H54 (cell line): ENCODE measurements at regions not wholly inside any gene's neighbourhood (a gene's known extent, or its start where the extent isn't known, plus 50 kb on each side); places are given as distances from the start of the nearest gene placed in this dataset.
"Not testable (repeated sequence)": the region's sequence is repeated elsewhere in the genome, so short reads cannot be mapped to it uniquely, and the experiment has no call there.

ENCODE experiments used
- DNase-seq: peaks from one replicate; pipeline ENCODE4 v3.0.0; 2011; ENCODE audit warnings: low spot score, mixed read lengths; ENCODE audit not compliant: insufficient read length
- FAIRE-seq: peaks from 3 replicates; lab custom pipeline; 2011; peaks lifted over from hg19 to GRCh38; lab: Jason Lieb, UNC

DNA sequence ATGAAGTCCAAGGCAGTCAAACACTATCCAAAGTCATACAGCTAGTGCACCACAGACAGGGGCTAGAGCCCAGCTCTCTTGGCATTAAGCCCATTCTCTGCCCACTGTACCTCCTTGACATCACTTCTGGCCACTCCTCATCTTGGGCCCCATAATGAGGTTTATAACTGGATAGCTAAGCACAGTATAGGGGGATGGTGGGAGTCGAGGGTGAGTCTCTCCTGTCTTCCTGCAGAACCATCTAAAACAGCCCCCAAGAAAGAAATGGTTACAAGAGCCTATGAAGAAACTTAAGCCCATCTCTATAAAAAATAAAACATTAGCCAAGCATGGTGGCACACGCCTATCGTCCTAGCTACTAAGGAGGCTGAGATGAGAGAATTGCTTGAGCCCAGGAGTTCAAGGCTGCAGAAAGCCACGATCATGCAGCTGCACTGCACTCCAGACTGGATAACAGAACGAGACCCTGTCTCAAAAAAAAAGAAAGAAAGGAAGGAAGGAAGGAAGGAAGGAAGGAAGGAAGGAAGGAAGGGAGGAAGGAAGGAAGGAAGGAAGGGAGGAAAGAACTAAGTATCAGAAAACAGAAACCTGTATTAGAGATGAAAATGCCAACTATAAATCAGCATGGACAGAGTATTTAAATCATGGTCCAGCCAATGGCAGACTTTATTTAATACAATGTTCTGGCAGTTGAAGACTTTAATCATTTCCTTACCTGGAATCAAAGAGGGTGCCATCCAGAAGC lies 134.3 kb upstream of the VOPP1 start:
- DNase-seq, FAIRE-seq: not testable (repeated sequence)

GRCh38 chr7:55705728-55706450 lies 133.6 kb upstream of the VOPP1 start:
- DNase-seq, FAIRE-seq: not testable (repeated sequence)

DNA sequence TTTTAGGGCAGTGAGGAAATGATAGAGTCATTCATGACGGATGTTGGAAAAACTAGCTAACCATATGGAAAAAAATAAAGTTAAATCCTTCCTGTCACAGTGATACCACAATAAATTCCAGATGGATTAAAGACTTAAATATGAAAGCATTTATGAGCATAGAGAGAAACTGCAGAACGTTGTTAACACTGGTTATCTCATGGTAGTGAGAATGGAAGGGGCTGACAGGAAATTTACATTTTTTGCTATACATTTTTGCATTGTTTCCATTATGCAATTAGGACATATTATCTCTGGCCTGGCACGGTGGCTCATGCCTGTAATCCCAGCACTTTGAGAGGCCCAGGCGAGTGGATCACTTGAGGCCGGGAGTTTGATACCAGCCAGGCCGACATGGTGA lies 130.5 kb upstream of the VOPP1 start:
- not testable (repeated sequence) for DNase-seq

DNA sequence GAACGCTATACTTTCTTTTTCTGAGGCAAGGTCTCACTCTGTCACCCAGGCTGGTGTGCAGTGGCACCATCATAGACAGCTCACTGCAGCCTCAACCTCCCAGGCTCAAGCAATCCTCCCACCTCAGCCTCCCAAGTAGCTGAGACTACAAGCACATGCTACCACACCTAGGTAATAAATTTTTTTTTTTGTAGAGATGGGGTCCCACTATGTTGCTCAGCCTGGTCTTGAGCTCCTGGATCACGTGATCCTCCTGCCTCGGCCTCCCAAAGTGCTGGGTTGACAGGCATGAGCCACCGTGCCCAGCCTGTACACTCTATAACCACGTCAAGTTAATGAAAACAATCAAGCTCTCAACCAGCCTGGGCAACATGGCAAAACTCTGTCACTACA lies 127.1 kb upstream of the VOPP1 start:
- not testable (repeated sequence) for FAIRE-seq, DNase-seq

More for the DNA sequence above, 130.5 kb upstream of the VOPP1 start:
- FAIRE-seq, result not testable (repeated sequence)

DNA sequence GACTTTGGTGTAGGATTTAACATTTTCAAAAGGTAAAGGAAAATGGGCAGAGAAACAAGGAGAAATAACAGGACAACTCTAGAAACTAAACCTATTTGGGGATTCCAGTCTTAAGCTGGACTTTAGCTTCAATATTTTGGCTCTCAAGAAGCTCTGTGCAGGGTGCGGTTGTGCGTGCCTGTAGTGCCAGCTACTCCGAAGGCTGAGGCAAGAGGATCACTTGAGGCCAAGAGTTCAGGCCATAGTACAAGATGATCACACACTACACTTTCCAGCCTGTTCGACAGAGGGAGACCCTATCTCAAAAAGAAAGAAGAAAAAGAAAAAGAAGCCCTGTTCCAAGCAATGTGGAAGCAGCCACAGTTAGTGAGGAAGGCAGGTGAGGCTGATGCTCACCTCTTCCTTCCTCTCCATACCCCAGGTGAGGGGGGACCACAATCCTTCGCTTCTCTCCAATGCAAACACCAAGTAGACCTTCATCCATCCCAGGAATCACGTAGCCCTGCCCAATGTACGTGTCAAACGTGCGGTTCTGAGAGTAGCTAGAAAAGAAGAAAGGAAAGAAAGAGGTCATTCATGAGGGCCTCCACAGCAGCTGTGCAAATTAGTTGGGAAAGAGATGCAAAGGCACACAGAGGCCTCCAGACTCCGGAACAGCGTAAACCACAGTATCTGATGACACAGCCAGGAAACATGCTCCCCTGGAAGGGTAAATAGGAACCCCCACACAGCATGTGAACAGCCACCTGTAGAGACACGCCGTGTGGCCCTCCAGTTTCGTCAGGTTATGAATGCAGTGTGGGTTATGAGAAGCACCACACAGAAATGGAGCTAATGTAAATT lies 126.5 kb upstream of the VOPP1 start:
- DNase-seq, result peak; percentile 52

DNA sequence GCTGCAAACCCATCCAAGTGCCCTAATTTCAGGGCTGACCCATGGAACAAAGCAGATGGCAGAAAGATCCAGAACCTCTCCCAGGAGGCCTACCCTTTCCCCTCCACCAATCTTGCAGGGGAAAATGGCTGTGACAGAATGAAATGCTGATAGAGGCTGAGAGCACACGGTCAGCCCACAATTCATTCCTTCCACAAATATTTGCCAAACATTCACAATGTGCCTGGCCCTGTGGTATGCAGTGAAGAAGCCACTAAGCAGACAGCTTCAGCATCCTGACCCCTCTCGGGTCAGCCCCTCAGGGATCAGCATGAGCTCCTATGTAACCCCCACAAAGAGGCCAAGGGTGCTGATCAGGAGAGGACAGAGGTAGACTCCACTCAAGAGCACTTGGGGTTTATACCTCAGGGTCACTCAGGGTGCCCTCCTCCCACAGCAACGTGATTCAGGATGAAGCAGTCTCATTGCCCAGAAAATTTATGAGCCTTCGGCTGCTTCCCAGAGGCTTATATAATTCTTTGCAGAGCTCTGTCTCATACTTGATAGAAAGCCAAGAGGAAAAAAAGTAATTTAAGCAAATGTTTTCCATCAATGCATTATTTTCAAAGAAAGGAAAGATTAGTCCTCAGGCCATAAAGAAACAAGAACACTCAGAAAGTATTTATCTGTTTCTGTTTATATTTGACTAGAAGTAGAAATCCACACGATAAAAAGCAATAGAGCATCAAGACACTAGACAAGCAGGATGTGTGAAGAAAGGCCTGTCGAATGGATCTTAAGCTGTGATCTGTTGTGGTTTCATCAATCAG lies 123.8 kb upstream of the VOPP1 start:
- not testable (repeated sequence) for FAIRE-seq, DNase-seq

More for the DNA sequence above, 126.5 kb upstream of the VOPP1 start:
- peak; percentile 86 for FAIRE-seq

- FAIRE-seq, result not testable (repeated sequence)
Measured at GRCh38 chr7:55694484-55694883, 122.2 kb upstream of the VOPP1 start.

GRCh38 chr7:55688684-55689681 lies 116.7 kb upstream of the VOPP1 start:
- peak; percentile 20 for FAIRE-seq
- DNase-seq, result not testable (repeated sequence)

More at GRCh38 chr7:55694484-55694883, 122.2 kb upstream of the VOPP1 start:
- DNase-seq, result not testable (repeated sequence)

DNA sequence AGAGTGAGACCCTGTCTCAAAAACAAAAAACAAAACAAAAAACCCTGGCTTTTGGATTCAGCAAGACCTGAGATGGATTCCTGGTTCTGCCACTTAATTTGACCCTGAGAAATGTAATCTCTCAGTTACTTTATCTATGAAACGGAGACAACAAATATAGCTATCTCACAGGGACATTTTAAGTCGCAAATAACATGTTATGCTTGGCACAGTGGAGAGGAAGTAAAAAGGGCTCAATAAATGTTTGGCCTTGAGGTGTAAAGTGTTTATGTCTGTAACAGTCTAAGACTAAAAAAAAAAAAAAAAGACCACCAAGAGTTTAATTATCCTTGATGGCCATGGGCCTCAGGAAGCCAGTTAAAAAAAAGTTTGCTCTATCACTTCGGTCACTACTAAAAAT lies 116.0 kb upstream of the VOPP1 start:
- DNase-seq, FAIRE-seq: not testable (repeated sequence)

DNA sequence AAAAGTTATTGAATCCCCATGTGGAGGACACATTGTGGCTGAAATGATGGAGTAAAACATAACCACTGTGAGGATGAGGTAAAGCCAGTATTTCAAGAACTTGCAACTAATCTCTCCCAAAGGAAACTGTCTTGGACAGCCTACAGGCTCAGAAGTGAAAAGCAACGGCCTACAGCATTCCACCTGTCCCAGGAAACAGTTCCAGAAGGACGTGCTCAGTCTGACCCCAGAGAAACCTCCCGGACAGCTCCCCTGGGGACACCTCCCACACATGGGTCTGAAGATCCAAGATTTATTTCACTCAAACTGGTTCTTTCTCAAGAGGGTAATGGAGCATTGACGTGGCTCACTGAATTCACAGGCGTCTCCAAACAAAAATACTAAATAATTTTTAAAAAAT lies 115.0 kb upstream of the VOPP1 start:
- FAIRE-seq, DNase-seq: not testable (repeated sequence)

GRCh38 chr7:55686771-55687170 lies 114.5 kb upstream of the VOPP1 start:
- FAIRE-seq, DNase-seq: not testable (repeated sequence)

DNA sequence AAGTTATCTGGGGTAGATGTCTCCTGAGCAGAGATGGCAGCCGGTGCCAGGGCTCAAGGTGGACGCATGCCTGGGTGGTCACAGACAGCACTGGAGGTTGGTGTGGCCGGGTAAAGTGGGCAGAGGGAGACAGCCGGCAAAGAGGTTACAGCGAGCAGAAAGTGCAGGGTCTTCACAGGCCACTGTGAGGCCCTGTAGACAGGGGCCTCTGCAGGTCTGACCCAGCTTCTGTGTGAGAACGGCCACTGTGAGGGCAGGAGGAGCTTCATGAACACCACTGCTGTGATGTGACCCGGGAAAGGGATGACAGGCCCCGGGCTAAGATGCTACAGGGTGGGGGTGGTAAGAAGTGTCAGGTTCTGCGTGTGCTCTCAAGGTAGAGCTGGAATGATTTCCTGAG lies 111.2 kb upstream of the VOPP1 start:
- FAIRE-seq, DNase-seq: not testable (repeated sequence)

DNA sequence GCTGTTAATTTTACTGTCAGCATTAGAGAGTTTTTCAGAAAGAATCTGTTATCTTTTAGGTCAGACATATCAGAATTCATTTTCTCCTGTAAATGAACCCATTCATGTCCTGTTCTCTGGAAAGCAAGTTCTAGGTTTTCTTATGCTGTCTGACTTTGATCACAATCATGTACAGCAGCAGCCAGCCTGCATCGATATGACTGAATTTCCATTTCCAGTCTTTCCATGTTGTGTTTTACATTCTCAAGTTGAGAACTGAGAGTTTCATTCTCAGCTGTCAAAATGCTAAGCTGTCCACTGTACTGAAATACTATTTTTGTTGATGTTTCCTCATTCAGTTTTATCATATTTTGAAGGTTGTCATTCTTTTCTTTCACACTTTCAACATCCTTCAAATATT lies 103.3 kb upstream of the VOPP1 start:
- peak; percentile 38 for FAIRE-seq
- DNase-seq, result not testable (repeated sequence)

DNA sequence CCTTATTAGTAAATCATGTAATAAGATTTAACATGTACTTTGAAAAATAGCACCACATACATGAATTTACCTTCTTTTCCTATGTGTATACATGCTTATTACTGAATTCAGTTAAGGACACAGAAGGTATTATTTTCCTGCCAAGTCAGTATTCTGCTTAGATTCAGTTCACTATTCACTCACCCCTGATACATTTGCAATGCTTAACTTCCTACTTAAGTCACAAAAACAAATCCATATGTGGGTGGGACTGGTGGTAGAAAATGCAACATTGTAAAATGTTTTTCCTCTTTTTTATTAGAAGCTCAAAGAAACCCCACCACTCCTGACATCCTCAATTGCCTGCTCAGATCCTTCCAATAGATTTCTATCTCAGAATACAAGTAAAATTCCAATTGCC lies 101.2 kb upstream of the VOPP1 start:
- not testable (repeated sequence) for FAIRE-seq, DNase-seq

- peak; percentile 92 for FAIRE-seq
- DNase-seq, result not testable (repeated sequence)
Measured at GRCh38 chr7:55672084-55672483, 99.8 kb upstream of the VOPP1 start.
